GM19043 (cell line): ENCODE measurements at regions not wholly inside any gene's neighbourhood (a gene's known extent, or its start where the extent isn't known, plus 50 kb on each side); places are given as distances from the start of the nearest gene placed in this dataset.

Experiments
- ATAC-seq: cut with Tn5 transposase; IDR thresholded peaks from one replicate; pipeline ENCODE4 v1.9.1; 2021; ENCODE audit warnings: low read depth; ENCODE audit not compliant: unreplicated experiment

- no peak for ATAC-seq
These were observed 1753.2 kb upstream of the PCDH7 start for GRCh38 chr4:28966982-28967381.

DNA sequence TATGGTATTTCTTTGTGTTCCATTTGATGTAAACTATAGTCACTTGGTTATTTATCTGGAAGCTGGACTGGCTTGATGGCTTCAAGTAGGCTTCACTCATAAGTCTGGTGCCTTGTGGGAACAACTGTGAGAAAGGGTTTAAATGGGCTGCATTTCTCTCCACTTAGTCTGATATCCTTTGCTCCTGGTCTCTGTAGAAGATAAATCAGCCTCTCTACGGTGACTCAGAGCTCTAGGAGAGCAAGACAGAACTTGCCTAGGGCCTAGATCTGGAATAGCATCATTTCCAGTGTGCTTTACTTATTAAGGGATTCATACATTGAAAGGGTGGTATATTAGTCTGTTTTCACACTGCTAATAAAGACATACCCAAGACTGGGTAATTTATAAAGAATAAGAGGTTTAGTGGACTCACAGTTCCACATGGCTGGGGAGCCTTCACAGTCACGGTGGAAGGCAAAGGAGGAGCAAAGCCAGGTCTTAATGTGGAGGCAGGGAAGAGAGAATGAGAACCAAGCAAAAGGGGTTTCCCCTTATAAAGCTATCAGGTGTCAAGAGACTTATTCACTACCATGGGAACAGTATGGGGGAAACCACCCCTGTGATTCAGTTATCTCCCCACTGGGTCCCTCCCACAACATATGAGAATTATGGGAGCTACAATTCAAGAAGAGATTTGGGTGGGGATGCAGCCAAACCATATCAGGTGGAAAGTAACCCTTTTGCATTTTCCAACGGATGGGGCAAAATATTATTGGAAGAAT lies 1746.4 kb upstream of the PCDH7 start:
- ATAC-seq = no peak

- no peak for ATAC-seq
These were observed 1743.8 kb upstream of the PCDH7 start for GRCh38 chr4:28976369-28976768.

- no peak for ATAC-seq
These were observed 1718.0 kb upstream of the PCDH7 start for GRCh38 chr4:29002151-29002550.

- ATAC-seq = no peak
These were observed 1714.3 kb upstream of the PCDH7 start for GRCh38 chr4:29005838-29006237.

DNA sequence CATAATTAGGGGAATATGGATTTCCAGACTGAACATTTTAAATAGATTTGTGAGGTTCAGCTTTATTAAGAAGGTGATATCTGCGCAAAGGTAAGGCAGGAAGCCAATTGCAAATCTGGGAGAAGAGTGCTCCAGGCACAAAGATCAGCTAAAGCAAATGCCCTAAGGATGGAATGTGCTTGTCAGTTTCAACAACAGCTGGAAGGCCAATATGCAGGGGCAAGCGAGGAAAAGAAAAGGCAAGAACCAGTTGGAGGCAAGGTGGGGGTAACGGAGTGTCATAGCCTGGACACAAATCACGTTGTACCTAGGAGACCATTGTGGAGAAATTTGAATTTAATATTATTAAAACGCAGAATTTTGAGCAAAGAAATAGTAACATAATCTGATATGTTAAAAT lies 1710.3 kb upstream of the PCDH7 start:
- ATAC-seq = no peak

DNA sequence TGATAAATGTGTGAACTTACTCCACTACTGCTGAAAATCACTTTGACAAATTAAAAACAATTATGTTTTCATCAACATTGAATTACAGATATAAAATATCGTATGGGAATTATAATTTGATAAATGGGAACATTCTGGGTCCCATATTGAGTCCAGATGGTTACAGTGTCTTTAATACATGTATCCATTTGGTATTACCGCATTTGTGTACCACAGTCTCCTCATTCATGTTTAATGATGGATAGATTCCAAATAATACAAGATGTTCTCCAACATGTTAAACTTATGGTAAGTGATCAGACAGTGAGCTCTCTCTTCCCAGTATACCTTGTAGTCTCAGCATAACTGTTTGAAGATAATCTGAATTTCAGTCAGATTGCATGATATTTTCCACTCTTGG lies 1706.8 kb upstream of the PCDH7 start:
- no peak for ATAC-seq

DNA sequence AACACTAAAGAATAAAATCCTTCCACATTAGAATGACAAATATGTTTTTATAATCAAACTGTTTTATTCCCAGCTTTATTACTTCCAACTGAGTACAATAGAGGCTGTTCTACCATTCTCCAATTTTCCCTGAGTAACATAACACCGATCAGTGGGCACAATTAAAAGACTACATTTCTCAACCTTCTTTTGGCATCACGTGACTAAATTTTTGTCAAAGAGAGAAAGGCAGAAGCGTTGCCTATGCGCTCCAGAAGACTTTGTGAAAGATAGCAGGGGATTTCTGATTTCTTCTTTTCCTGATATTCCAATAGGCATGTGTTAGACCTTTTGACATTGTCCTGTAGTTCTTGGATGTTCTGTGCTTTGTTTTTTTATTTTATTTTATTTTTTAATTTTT lies 1705.6 kb upstream of the PCDH7 start:
- no peak for ATAC-seq

DNA sequence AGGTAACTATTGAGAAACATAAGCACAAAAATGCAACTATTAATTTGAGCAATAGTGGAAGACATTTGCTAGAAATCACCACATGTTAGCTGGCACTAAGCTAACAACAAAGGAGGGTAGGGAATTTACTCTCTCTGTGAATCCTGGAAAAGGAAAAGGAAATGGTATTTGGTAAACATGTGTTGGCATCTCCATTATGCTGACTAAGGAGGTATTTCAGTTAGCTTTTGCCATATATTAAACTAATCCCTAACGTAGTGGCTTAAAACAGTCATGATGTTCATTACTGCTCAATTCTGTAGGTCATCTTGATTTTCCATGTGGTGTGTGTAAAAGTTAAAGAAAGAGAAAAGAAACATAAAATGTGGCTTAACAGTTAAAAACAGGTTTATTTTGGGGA lies 1686.5 kb upstream of the PCDH7 start:
- ATAC-seq = no peak

- ATAC-seq = no peak
These were observed 1682.7 kb upstream of the PCDH7 start for GRCh38 chr4:29037501-29037900.

DNA sequence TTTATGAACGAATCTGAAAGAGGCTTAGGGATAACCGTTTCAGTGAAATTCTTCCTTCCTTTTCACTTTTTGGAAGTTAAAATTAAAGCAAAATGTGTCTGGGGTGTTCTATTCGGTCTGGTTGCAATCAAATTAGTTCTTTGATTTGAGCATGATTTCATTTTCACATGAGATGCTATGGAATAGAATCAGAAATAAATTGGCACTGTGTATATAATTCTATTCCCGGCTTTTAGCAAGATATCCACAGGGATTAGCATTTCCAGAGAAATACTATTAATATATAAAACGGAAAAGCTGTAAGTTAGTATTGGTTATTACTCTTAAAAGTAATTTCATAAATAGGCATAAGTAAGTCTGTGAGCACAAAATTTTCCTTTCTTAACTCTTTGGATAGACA lies 1676.8 kb upstream of the PCDH7 start:
- no peak for ATAC-seq

DNA sequence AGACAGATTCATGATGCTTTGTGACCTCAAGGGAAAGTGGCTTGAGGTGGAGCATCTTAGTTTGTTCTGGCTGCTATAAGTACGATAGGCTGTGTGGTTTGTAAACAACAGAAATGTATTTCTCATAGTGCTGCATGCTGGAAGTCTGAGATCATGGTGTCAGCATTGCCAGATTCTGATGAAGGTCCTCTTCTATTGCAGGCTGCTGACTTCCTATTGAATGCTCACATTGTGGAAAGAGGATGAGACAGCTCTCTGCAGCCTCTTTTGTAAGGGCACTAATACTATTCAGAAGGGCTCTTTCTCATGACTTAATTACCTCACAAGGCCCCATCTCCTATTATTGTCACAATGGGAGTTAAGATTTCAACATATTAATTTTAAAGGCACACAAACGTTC lies 1674.0 kb upstream of the PCDH7 start:
- ATAC-seq = no peak

DNA sequence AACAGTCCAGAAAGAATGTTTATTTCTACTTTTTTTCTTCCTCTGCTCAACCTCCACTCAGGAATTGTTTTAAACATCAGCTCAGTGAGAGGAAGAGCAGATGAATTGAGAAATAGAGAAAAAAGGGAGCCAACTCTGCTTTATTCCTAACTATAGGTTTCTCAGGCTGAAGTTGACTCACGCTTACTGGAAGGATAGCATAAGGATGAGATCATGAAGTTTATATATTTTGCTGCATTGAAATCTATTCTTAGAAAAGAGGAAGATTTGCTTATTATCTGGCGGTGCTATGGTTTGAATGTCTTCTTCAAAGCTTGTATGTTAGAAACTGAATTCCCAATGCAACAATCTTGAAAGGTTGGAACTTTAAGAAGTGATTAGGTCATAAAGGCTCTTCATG lies 1673.4 kb upstream of the PCDH7 start:
- no peak for ATAC-seq

GRCh38 chr4:29047341-29048041 lies 1672.7 kb upstream of the PCDH7 start:
- ATAC-seq = no peak

GRCh38 chr4:29051381-29051965 lies 1668.7 kb upstream of the PCDH7 start:
- ATAC-seq = no peak

DNA sequence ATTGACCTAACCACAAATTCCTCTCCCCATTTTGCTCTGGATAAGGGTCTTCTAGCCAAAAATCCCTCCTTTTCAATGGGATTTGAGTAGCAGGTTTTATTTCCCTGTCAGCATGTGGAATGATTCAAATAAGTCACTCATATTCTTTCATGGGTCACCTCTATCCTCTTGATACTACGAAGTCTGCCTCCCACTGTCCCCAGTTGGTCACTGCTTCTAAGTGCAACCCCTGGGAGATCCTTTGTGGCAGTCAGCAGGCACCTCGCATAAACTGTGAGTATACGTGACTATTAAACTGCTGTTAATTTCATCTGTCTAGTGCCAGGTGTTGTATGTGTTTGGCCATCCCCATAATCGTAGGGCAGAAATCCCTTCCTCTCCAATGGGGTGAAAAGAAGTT lies 1667.9 kb upstream of the PCDH7 start:
- no peak for ATAC-seq

- no peak for ATAC-seq
These were observed 1661.6 kb upstream of the PCDH7 start for GRCh38 chr4:29058531-29058930.

GRCh38 chr4:29066861-29067260 lies 1653.3 kb upstream of the PCDH7 start:
- no peak for ATAC-seq

DNA sequence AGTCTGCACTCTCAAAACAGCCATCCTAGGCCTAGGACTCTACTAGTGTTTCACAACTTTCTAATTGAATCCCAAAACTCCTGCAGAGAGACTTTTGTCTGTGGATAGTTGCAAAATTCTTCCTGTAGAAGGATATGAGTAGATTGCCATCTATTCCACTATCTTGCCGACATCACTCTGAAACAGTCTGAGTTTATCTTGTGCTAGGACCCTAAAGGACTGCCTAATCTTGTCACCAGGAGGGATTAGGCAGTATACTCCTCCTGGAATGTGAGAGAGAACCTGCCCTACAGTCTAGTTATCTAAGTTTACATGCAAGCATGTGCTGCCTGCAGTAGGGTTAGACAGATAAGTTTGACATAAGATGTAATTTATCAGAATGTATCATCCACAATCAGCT lies 1646.6 kb upstream of the PCDH7 start:
- no peak for ATAC-seq

- no peak for ATAC-seq
These were observed 1644.8 kb upstream of the PCDH7 start for GRCh38 chr4:29075366-29075765.

- no peak for ATAC-seq
These were observed 1640.9 kb upstream of the PCDH7 start for GRCh38 chr4:29079260-29079659.
